NCI-H460 (cell line): ENCODE measurements at regions not wholly inside any gene's neighbourhood (a gene's known extent, or its start where the extent isn't known, plus 50 kb on each side); places are given as distances from the start of the nearest gene placed in this dataset.

Experiments
- DNase-seq: peaks from one replicate; pipeline ENCODE4 v3.0.0-alpha.2; 2016; ENCODE audit warnings: low read depth; ENCODE audit errors: extremely low read depth
- small RNA-seq, 2 experiments: library from RNA; depleted of rRNA; stranded (forward); fragments of <200 nt; gene quantifications; one replicate each; pipeline ENCODE3, GENCODE V24; 2014

- no peak for DNase-seq
Measured at GRCh38 chr5:19370655-19371386, 617.2 kb downstream of the CDH18 start.

- no peak for DNase-seq
Measured at GRCh38 chr5:19388391-19388790, 599.6 kb downstream of the CDH18 start.

DNA sequence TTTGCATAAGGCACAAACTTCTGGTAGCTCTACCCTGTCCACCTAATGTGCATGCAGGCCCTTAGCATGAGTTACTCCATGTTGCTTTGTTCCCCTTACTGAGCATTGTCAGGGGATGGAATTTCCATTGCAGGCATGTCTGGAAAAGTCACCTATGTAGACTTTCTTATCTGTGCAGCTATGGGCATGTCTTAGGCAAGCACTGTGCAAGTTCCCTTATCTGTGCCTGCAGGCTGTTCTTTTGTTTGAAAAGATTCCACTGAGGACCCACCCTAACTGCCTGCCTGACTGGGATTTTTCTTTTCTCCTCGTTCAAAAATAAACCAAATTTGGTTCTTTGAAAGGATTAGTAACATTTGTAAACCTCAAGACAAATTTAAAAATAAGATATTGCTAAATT lies 587.0 kb downstream of the CDH18 start:
- no peak for DNase-seq

GRCh38 chr5:19406576-19407365 lies 581.2 kb downstream of the CDH18 start:
- no peak for DNase-seq

DNA sequence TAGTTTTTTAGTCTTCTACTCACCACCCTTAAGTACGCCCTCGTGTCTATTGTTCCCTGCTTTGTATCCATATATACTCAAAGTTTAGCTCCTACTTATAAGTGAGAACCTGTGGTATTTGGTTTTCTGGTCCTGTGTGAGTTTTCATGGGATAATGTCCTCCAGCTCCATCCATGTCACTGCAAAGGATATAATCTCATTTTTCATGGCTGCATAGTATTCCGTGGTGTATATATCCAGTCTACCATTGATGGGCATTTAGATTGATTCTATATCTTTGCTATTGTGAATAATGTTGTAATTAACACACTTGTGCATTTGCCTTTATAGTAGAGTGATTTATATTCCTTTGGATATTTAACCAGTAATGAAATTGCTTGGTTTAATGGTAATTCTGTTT lies 579.9 kb downstream of the CDH18 start:
- DNase-seq: no peak

GRCh38 chr5:19411936-19412335 lies 576.1 kb downstream of the CDH18 start:
- DNase-seq: no peak

Small RNA genes lying in the stretch of these regions (small RNA-seq; reads per million reads assigned to genes)
- gene AC025768.1 (0 reads per million in 2 experiments), gene RF00017 (0 reads per million in 2 experiments), gene RF00136 (0.12 to 0.37 reads per million in 2 experiments), gene RN7SL58P (0 reads per million in 2 experiments)
